GM19372 (cell line): ENCODE measurements at regions not wholly inside any gene's neighbourhood (a gene's known extent, or its start where the extent isn't known, plus 50 kb on each side); places are given as distances from the start of the nearest gene placed in this dataset.
"Not testable (repeated sequence)": the region's sequence is repeated elsewhere in the genome, so short reads cannot be mapped to it uniquely, and the experiment has no call there.

Experiments
- ATAC-seq: cut with Tn5 transposase; IDR thresholded peaks from one replicate; pipeline ENCODE4 v1.9.1; 2021; ENCODE audit warnings: mild to moderate bottlenecking, low read depth, moderate library complexity; ENCODE audit not compliant: unreplicated experiment

- ATAC-seq: no peak
Measured at GRCh38 chr3:62926494-62926893, 51.3 kb upstream of the CADPS start.

GRCh38 chr3:62928256-62928655 is 53.0 kb upstream of the CADPS start:
- no peak for ATAC-seq

GRCh38 chr3:62929771-62930170 is 54.6 kb upstream of the CADPS start:
- ATAC-seq: no peak

GRCh38 chr3:62935793-62936192 is 60.6 kb upstream of the CADPS start:
- no peak for ATAC-seq

- no peak for ATAC-seq
Measured at GRCh38 chr3:62936626-62937254, 61.5 kb upstream of the CADPS start.

GRCh38 chr3:62938583-62938982 is 63.4 kb upstream of the CADPS start:
- ATAC-seq: no peak

GRCh38 chr3:62939707-62940106 is 64.5 kb upstream of the CADPS start:
- ATAC-seq: no peak

- ATAC-seq: no peak
Measured at GRCh38 chr3:62940771-62941563, 65.8 kb upstream of the CADPS start.

GRCh38 chr3:62942227-62942626 is 67.0 kb upstream of the CADPS start:
- ATAC-seq: no peak

GRCh38 chr3:62942764-62943163 is 67.5 kb upstream of the CADPS start:
- no peak for ATAC-seq

- no peak for ATAC-seq
Measured at GRCh38 chr3:62948921-62949320, 73.7 kb upstream of the CADPS start.

- ATAC-seq: no peak
Measured at GRCh38 chr3:62950210-62950609, 75.0 kb upstream of the CADPS start.

- ATAC-seq: no peak
Measured at GRCh38 chr3:62951037-62951613, 75.9 kb upstream of the CADPS start.

GRCh38 chr3:62951880-62952279 is 76.7 kb upstream of the CADPS start:
- ATAC-seq: not testable (repeated sequence)

- peak; percentile 68 for ATAC-seq
Measured at GRCh38 chr3:62954580-62954979, 79.4 kb upstream of the CADPS start.

GRCh38 chr3:62955126-62955525 is 79.9 kb upstream of the CADPS start:
- no peak for ATAC-seq

- no peak for ATAC-seq
Measured at GRCh38 chr3:62956411-62956810, 81.2 kb upstream of the CADPS start.

- ATAC-seq: no peak
Measured at GRCh38 chr3:62961874-62962556, 86.8 kb upstream of the CADPS start.

- ATAC-seq: no peak
Measured at GRCh38 chr3:62962714-62963113, 87.5 kb upstream of the CADPS start.

- no peak for ATAC-seq
Measured at GRCh38 chr3:62965311-62965710, 90.1 kb upstream of the CADPS start.

GRCh38 chr3:62968128-62968527 is 92.9 kb upstream of the CADPS start:
- ATAC-seq: no peak
